ENCODE measurements at regions not wholly inside any gene's neighbourhood (a gene's known extent, or its start where the extent isn't known, plus 50 kb on each side); places are given as distances from the start of the nearest gene placed in this dataset.

GRCh38 chr10:37685741-37686683 lies 171.4 kb downstream of the ZNF248 start:
- TF ChIP-seq CTCF (optimal IDR thresholded peaks at IDR 0.05 in 1 of 3, IDR thresholded peaks at IDR 0.05 in 1 of 3, conservative IDR thresholded peaks at IDR 0.05 in 1 of 3; ENCODE audit: extremely low read depth in 1 of 3, insufficient read depth in 2 of 3, low read length in 3 of 3) = no peak
- TF ChIP-seq EZH2 (IDR thresholded peaks at IDR 0.05; ENCODE audit: low read length) = no peak
